ENCODE measurements at regions not wholly inside any gene's neighbourhood (a gene's known extent, or its start where the extent isn't known, plus 50 kb on each side); places are given as distances from the start of the nearest gene placed in this dataset.

GRCh38 chr5:116961021-116961420 lies 386.4 kb upstream of the SEMA6A start:
- Histone ChIP-seq H3K4me1 (ENCODE audit: control insufficient read depth, extremely low read depth, insufficient read depth, low read length) (no peaks in the 10 kb centered on the region), H3K36me3 (ENCODE audit: control insufficient read depth in 2 of 2, extremely low read depth in 1 of 2, insufficient read depth in 2 of 2, low read length in 2 of 2) (no peaks in the 10 kb centered on the region), H2AFZ (ENCODE audit: low read depth, low read length) (no peak overlapping the region), H3K9me3 (replicated peaks; ENCODE audit: control insufficient read depth, insufficient read depth, low read length) (no peaks in the 10 kb centered on the region), H3K79me2 (ENCODE audit: control insufficient read depth, insufficient read depth, low read length) (no peaks in the 10 kb centered on the region), H3K27ac (ENCODE audit: insufficient read depth, low read depth, low read length) (no peak overlapping the region), H3K4me2 (ENCODE audit: insufficient read depth, low read length) (no peak overlapping the region), H3K9ac (replicated peaks; ENCODE audit: extremely low read depth, insufficient read depth, low read length) (no peak overlapping the region), H3K4me3 (replicated peaks in 1 of 3; ENCODE audit: insufficient read depth in 1 of 3, low read depth in 1 of 3, low read length in 3 of 3) (no peak overlapping the region), H4K20me1 (replicated peaks; ENCODE audit: control insufficient read depth, extremely low read depth, insufficient read depth, low read length) (no peaks in the 10 kb centered on the region), H3K27me3 (ENCODE audit: control insufficient read depth in 2 of 2, insufficient read depth in 2 of 2, low read length in 2 of 2) (no peaks in the 10 kb centered on the region), H3K9me1 (replicated peaks; ENCODE audit: control insufficient read depth, extremely low read depth, insufficient read depth, low read length) (no peaks in the 10 kb centered on the region)
- ChIA-PET CTCF (no interaction called here), POLR2A (no interaction called here)
- no peak for FAIRE-seq
- no peak for TF ChIP-seq MAX (IDR thresholded peaks at IDR 0.05; ENCODE audit: insufficient read depth, insufficient read length)
- no peak for TF ChIP-seq FOS (IDR thresholded peaks at IDR 0.05; ENCODE audit: borderline replicate concordance, insufficient read depth, low read length)
- no peak for TF ChIP-seq POLR2AphosphoS5 (IDR thresholded peaks at IDR 0.05; ENCODE audit: insufficient read depth, low read depth, low read length)
- dilution Hi-C loops (cut with MboI; ENCODE audit: extremely low pct_ligation_motif_present, low sequenced_read_pairs) (no loop called here), intact Hi-C loops (cut with micrococcal nuclease) (no loop called here)
- BruUV-seq (replicated peaks) = no TSS peak
- no peak for DNase-seq (ENCODE audit: low read depth, low spot score)

- FAIRE-seq = no peak
- Histone ChIP-seq H4K20me1 (replicated peaks; ENCODE audit: control insufficient read depth, extremely low read depth, insufficient read depth, low read length) (no peaks in the 10 kb centered on the region), H3K4me1 (ENCODE audit: control insufficient read depth, extremely low read depth, insufficient read depth, low read length) (no peaks in the 10 kb centered on the region), H3K9me1 (replicated peaks; ENCODE audit: control insufficient read depth, extremely low read depth, insufficient read depth, low read length) (no peaks in the 10 kb centered on the region), H3K9ac (replicated peaks; ENCODE audit: extremely low read depth, insufficient read depth, low read length) (no peak overlapping the region), H3K4me2 (ENCODE audit: insufficient read depth, low read length) (no peak overlapping the region), H3K27ac (ENCODE audit: insufficient read depth, low read depth, low read length) (no peak overlapping the region), H3K4me3 (replicated peaks in 1 of 3; ENCODE audit: insufficient read depth in 1 of 3, low read depth in 1 of 3, low read length in 3 of 3) (no peak overlapping the region), H3K79me2 (ENCODE audit: control insufficient read depth, insufficient read depth, low read length) (no peaks in the 10 kb centered on the region), H3K9me3 (replicated peaks; ENCODE audit: control insufficient read depth, insufficient read depth, low read length) (no peaks in the 10 kb centered on the region), H2AFZ (ENCODE audit: low read depth, low read length) (no peak overlapping the region), H3K36me3 (ENCODE audit: control insufficient read depth in 2 of 2, extremely low read depth in 1 of 2, insufficient read depth in 2 of 2, low read length in 2 of 2) (no peaks in the 10 kb centered on the region), H3K27me3 (ENCODE audit: control insufficient read depth in 2 of 2, insufficient read depth in 2 of 2, low read length in 2 of 2) (no peaks in the 10 kb centered on the region)
- ChIA-PET CTCF (no interaction called here), POLR2A (no interaction called here)
- DNase-seq (ENCODE audit: low read depth, low spot score) = no peak
- dilution Hi-C loops (cut with MboI; ENCODE audit: extremely low pct_ligation_motif_present, low sequenced_read_pairs) (no loop called here), intact Hi-C loops (cut with micrococcal nuclease) (no loop called here)
- TF ChIP-seq EZH2 (IDR thresholded peaks at IDR 0.05; ENCODE audit: borderline replicate concordance, low read depth, low read length, severe bottlenecking) (no peak), JUN (IDR thresholded peaks at IDR 0.05; ENCODE audit: borderline replicate concordance, insufficient read depth, insufficient read length, low read depth) (no peak), FOS (IDR thresholded peaks at IDR 0.05; ENCODE audit: borderline replicate concordance, insufficient read depth, low read length) (no peak), GATA2 (IDR thresholded peaks at IDR 0.05; ENCODE audit: insufficient read depth, insufficient read length, low read depth, low read length) (no peak), MYC (IDR thresholded peaks at IDR 0.05; ENCODE audit: low read depth, low read length) (no peak), MAX (IDR thresholded peaks at IDR 0.05; ENCODE audit: insufficient read depth, insufficient read length) (no peak), POLR2AphosphoS5 (IDR thresholded peaks at IDR 0.05; ENCODE audit: insufficient read depth, low read depth, low read length) (no peak), POLR2A (IDR thresholded peaks at IDR 0.05; ENCODE audit: low read depth, low read length) (no peak)
- TF ChIP-seq, protein P1, sequence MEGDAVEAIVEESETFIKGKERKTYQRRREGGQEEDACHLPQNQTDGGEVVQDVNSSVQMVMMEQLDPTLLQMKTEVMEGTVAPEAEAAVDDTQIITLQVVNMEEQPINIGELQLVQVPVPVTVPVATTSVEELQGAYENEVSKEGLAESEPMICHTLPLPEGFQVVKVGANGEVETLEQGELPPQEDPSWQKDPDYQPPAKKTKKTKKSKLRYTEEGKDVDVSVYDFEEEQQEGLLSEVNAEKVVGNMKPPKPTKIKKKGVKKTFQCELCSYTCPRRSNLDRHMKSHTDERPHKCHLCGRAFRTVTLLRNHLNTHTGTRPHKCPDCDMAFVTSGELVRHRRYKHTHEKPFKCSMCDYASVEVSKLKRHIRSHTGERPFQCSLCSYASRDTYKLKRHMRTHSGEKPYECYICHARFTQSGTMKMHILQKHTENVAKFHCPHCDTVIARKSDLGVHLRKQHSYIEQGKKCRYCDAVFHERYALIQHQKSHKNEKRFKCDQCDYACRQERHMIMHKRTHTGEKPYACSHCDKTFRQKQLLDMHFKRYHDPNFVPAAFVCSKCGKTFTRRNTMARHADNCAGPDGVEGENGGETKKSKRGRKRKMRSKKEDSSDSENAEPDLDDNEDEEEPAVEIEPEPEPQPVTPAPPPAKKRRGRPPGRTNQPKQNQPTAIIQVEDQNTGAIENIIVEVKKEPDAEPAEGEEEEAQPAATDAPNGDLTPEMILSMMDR (IDR thresholded peaks at IDR 0.05; ENCODE audit: extremely low read depth in 1 of 2, insufficient read depth in 1 of 2, low read depth in 1 of 2, low read length in 2 of 2) = no peak
- no TSS peak for BruUV-seq (replicated peaks)
These were observed 385.2 kb upstream of the SEMA6A start for GRCh38 chr5:116959843-116960242.
